ENCODE measurements at regions not wholly inside any gene's neighbourhood (a gene's known extent, or its start where the extent isn't known, plus 50 kb on each side); places are given as distances from the start of the nearest gene placed in this dataset.
"Not testable (repeated sequence)": the region's sequence is repeated elsewhere in the genome, so short reads cannot be mapped to it uniquely, and the experiment has no call there.

GRCh38 chr6:169923468-169924464, 172.3 kb downstream of the ERMARD start:
- H3K36me3 ChIP-seq (ENCODE audit: control insufficient read depth in 2 of 2, insufficient read depth in 2 of 2, low read length in 2 of 2) = no peaks in the 10 kb centered on the region
- H3K9ac ChIP-seq (ENCODE audit: low read length in 2 of 2) = no peak overlapping the region
- no peaks in the 10 kb centered on the region for H3K4me1 ChIP-seq (ENCODE audit: control insufficient read depth, insufficient read depth, low read length)
- H3K27me3 ChIP-seq (ENCODE audit: control insufficient read depth in 1 of 2, insufficient read depth in 2 of 2, low read length in 2 of 2) = peaks cover 4 to 10% of the 10 kb centered on the region in 2 donors
- H3K9me3 ChIP-seq (ENCODE audit: control insufficient read depth in 2 of 2, low read length in 2 of 2) = no peaks in the 10 kb centered on the region
- no peak overlapping the region for H3K27ac ChIP-seq (ENCODE audit: low read length)
- H3K4me3 ChIP-seq (ENCODE audit: low read length in 2 of 2) = no peak overlapping the region

- Histone ChIP-seq H3K9me3 (ENCODE audit: control insufficient read depth in 2 of 2, low read length in 2 of 2) (no peaks in the 10 kb centered on the region), H3K27me3 (ENCODE audit: control insufficient read depth in 1 of 2, insufficient read depth in 2 of 2, low read length in 2 of 2) (peaks cover 4 to 17% of the 10 kb centered on the region in 2 donors), H3K4me1 (ENCODE audit: control insufficient read depth, insufficient read depth, low read length) (no peaks in the 10 kb centered on the region), H3K4me3 (ENCODE audit: low read length in 2 of 2) (no peak overlapping the region), H3K9ac (ENCODE audit: low read length in 2 of 2) (no peak overlapping the region), H3K27ac (ENCODE audit: low read length) (no peak overlapping the region), H3K36me3 (ENCODE audit: control insufficient read depth in 2 of 2, insufficient read depth in 2 of 2, low read length in 2 of 2) (no peaks in the 10 kb centered on the region)
Measured at GRCh38 chr6:169921853-169922824, 170.7 kb downstream of the ERMARD start.

- H3K27ac ChIP-seq (ENCODE audit: low read length) = no peak overlapping the region
- no peak overlapping the region for H3K4me3 ChIP-seq (ENCODE audit: low read length in 2 of 2)
- no peaks in the 10 kb centered on the region for H3K9me3 ChIP-seq (ENCODE audit: control insufficient read depth in 2 of 2, low read length in 2 of 2)
- no peaks in the 10 kb centered on the region for H3K36me3 ChIP-seq (ENCODE audit: control insufficient read depth in 2 of 2, insufficient read depth in 2 of 2, low read length in 2 of 2)
- H3K27me3 ChIP-seq (ENCODE audit: control insufficient read depth in 1 of 2, insufficient read depth in 2 of 2, low read length in 2 of 2) = peaks cover 4 to 17% of the 10 kb centered on the region in 2 donors
- H3K4me1 ChIP-seq (ENCODE audit: control insufficient read depth, insufficient read depth, low read length) = no peaks in the 10 kb centered on the region
- no peak overlapping the region for H3K9ac ChIP-seq (ENCODE audit: low read length in 2 of 2)
Measured at GRCh38 chr6:169921217-169921616, 169.8 kb downstream of the ERMARD start.

- Histone ChIP-seq H3K36me3 (ENCODE audit: control insufficient read depth in 2 of 2, insufficient read depth in 2 of 2, low read length in 2 of 2) (no peaks in the 10 kb centered on the region), H3K9ac (ENCODE audit: low read length in 2 of 2) (no peak overlapping the region), H3K9me3 (ENCODE audit: control insufficient read depth in 2 of 2, low read length in 2 of 2) (no peaks in the 10 kb centered on the region), H3K4me3 (ENCODE audit: low read length in 2 of 2) (no peak overlapping the region), H3K27me3 (ENCODE audit: control insufficient read depth in 1 of 2, insufficient read depth in 2 of 2, low read length in 2 of 2) (peaks cover 4 to 16% of the 10 kb centered on the region in 2 donors), H3K27ac (ENCODE audit: low read length) (no peak overlapping the region), H3K4me1 (ENCODE audit: control insufficient read depth, insufficient read depth, low read length) (no peaks in the 10 kb centered on the region)
Measured at GRCh38 chr6:169920359-169921020, 169.1 kb downstream of the ERMARD start.

- Histone ChIP-seq H3K9me3 (ENCODE audit: control insufficient read depth in 2 of 2, low read length in 2 of 2) (no peaks in the 10 kb centered on the region), H3K27me3 (ENCODE audit: control insufficient read depth in 1 of 2, insufficient read depth in 2 of 2, low read length in 2 of 2) (peaks cover 4 to 14% of the 10 kb centered on the region in 2 donors), H3K4me1 (ENCODE audit: control insufficient read depth, insufficient read depth, low read length) (no peaks in the 10 kb centered on the region), H3K4me3 (ENCODE audit: low read length in 2 of 2) (no peak overlapping the region), H3K36me3 (ENCODE audit: control insufficient read depth in 2 of 2, insufficient read depth in 2 of 2, low read length in 2 of 2) (no peaks in the 10 kb centered on the region), H3K27ac (ENCODE audit: low read length) (no peak overlapping the region), H3K9ac (ENCODE audit: low read length in 2 of 2) (no peak overlapping the region)
Measured at GRCh38 chr6:169918954-169919549, 167.6 kb downstream of the ERMARD start.

- no peaks in the 10 kb centered on the region for H3K36me3 ChIP-seq (ENCODE audit: control insufficient read depth in 2 of 2, insufficient read depth in 2 of 2, low read length in 2 of 2)
- H3K9me3 ChIP-seq (ENCODE audit: control insufficient read depth in 2 of 2, low read length in 2 of 2) = no peaks in the 10 kb centered on the region
- H3K4me1 ChIP-seq (ENCODE audit: control insufficient read depth, insufficient read depth, low read length) = no peaks in the 10 kb centered on the region
- H3K9ac ChIP-seq (ENCODE audit: low read length in 2 of 2) = no peak overlapping the region
- H3K27me3 ChIP-seq (ENCODE audit: control insufficient read depth in 1 of 2, insufficient read depth in 2 of 2, low read length in 2 of 2) = peaks cover 4 to 14% of the 10 kb centered on the region in 2 donors
- no peak overlapping the region for H3K27ac ChIP-seq (ENCODE audit: low read length)
- H3K4me3 ChIP-seq (ENCODE audit: low read length in 2 of 2) = no peak overlapping the region
Measured at GRCh38 chr6:169918239-169918953, 167.0 kb downstream of the ERMARD start.

- Histone ChIP-seq H3K4me3 (ENCODE audit: low read length in 2 of 2) (no peak overlapping the region), H3K36me3 (ENCODE audit: control insufficient read depth in 2 of 2, insufficient read depth in 2 of 2, low read length in 2 of 2) (no peaks in the 10 kb centered on the region), H3K9me3 (ENCODE audit: control insufficient read depth in 2 of 2, low read length in 2 of 2) (no peaks in the 10 kb centered on the region), H3K27me3 (ENCODE audit: control insufficient read depth in 1 of 2, insufficient read depth in 2 of 2, low read length in 2 of 2) (peaks cover 4 to 12% of the 10 kb centered on the region in 2 donors), H3K27ac (ENCODE audit: low read length) (no peak overlapping the region), H3K4me1 (ENCODE audit: control insufficient read depth, insufficient read depth, low read length) (no peaks in the 10 kb centered on the region), H3K9ac (ENCODE audit: low read length in 2 of 2) (no peak overlapping the region)
Measured at GRCh38 chr6:169917153-169917552, 165.7 kb downstream of the ERMARD start.

- Histone ChIP-seq H3K9ac (ENCODE audit: low read length in 2 of 2) (no peak overlapping the region), H3K27ac (ENCODE audit: low read length) (no peak overlapping the region), H3K27me3 (ENCODE audit: control insufficient read depth in 1 of 2, insufficient read depth in 2 of 2, low read length in 2 of 2) (peaks cover 4 to 12% of the 10 kb centered on the region in 2 donors), H3K9me3 (ENCODE audit: control insufficient read depth in 2 of 2, low read length in 2 of 2) (no peaks in the 10 kb centered on the region), H3K4me1 (ENCODE audit: control insufficient read depth, insufficient read depth, low read length) (no peaks in the 10 kb centered on the region), H3K36me3 (ENCODE audit: control insufficient read depth in 2 of 2, insufficient read depth in 2 of 2, low read length in 2 of 2) (no peaks in the 10 kb centered on the region), H3K4me3 (ENCODE audit: low read length in 2 of 2) (no peak overlapping the region)
Measured at GRCh38 chr6:169915769-169916550, 164.5 kb downstream of the ERMARD start.

- not testable (repeated sequence) for H3K4me1 ChIP-seq (ENCODE audit: control insufficient read depth, insufficient read depth, low read length); H3K9me3 ChIP-seq (ENCODE audit: control insufficient read depth in 2 of 2, low read length in 2 of 2); H3K36me3 ChIP-seq (ENCODE audit: control insufficient read depth in 2 of 2, insufficient read depth in 2 of 2, low read length in 2 of 2); H3K27me3 ChIP-seq (ENCODE audit: control insufficient read depth in 1 of 2, insufficient read depth in 2 of 2, low read length in 2 of 2); H3K9ac ChIP-seq (ENCODE audit: low read length in 2 of 2); H3K27ac ChIP-seq (ENCODE audit: low read length); H3K4me3 ChIP-seq (ENCODE audit: low read length in 2 of 2)
Measured at GRCh38 chr6:169913745-169914144, 162.3 kb downstream of the ERMARD start.
